Smooth muscle cell (in vitro differentiated cells): ENCODE measurements at regions not wholly inside any gene's neighbourhood (a gene's known extent, or its start where the extent isn't known, plus 50 kb on each side); places are given as distances from the start of the nearest gene placed in this dataset.
"Not testable (repeated sequence)": the region's sequence is repeated elsewhere in the genome, so short reads cannot be mapped to it uniquely, and the experiment has no call there.

Source experiments
- DNase-seq: peaks from one replicate; lab custom pipeline; 2025; ENCODE audit not compliant: unreplicated experiment; lab: John Stamatoyannopoulos, UW
- H2AFZ ChIP-seq: fragments of 200-600 bp; sonication (generic); 2 replicates; pipeline ENCODE4 v1.6.0; 2016; ENCODE audit warnings: antibody characterized with exemption, low read depth, mild to moderate bottlenecking
- H3F3A ChIP-seq: fragments of 200-600 bp; sonication (generic); 2 replicates; pipeline ENCODE4 v1.6.0; 2017; ENCODE audit warnings: antibody characterized with exemption, low read depth
- H3K27ac ChIP-seq: fragments of 200-600 bp; sonication (generic); 2 replicates; pipeline ENCODE4 v1.5.1; 2016; ENCODE audit warnings: low read depth, mild to moderate bottlenecking
- H3K27me3 ChIP-seq: fragments of 200-600 bp; sonication (generic); 2 replicates; pipeline ENCODE4 v1.6.1; 2016; ENCODE audit warnings: low read depth, mild to moderate bottlenecking
- H3K36me3 ChIP-seq: fragments of 200-600 bp; sonication (generic); 2 replicates; pipeline ENCODE4 v1.5.1; 2016; ENCODE audit warnings: low read depth
- H3K4me1 ChIP-seq: fragments of 200-600 bp; sonication (generic); 2 replicates; pipeline ENCODE4 v1.5.1; 2016; ENCODE audit warnings: low read depth
- H3K4me2 ChIP-seq: fragments of 200-600 bp; sonication (generic); 2 replicates; pipeline ENCODE4 v1.6.0; 2016; ENCODE audit warnings: mild to moderate bottlenecking
- H3K4me3 ChIP-seq: fragments of 200-600 bp; sonication (generic); 2 replicates; pipeline ENCODE4 v1.5.1; 2016; ENCODE audit warnings: mild to moderate bottlenecking
- H3K79me2 ChIP-seq: fragments of 200-600 bp; sonication (generic); 2 replicates; pipeline ENCODE4 v1.6.0; 2016; ENCODE audit warnings: low read depth, mild to moderate bottlenecking
- H3K9ac ChIP-seq: fragments of 200-600 bp; sonication (generic); 2 replicates; pipeline ENCODE4 v1.6.0; 2016; ENCODE audit warnings: low read depth
- H3K9me3 ChIP-seq: fragments of 200-600 bp; sonication (generic); replicated peaks from 2 replicates; pipeline ENCODE4 v1.5.1; 2016; ENCODE audit warnings: low read depth
- H4K20me1 ChIP-seq: fragments of 200-600 bp; sonication (generic); 2 replicates; pipeline ENCODE4 v1.6.0; 2016; ENCODE audit warnings: low read depth
- CTCF ChIP-seq: fragments of 200-600 bp; sonication (generic); IDR thresholded peaks from 2 replicates; pipeline ENCODE4 v1.5.1; 2017; ENCODE audit warnings: borderline replicate concordance, mild to moderate bottlenecking, antibody characterized with exemption; ENCODE audit not compliant: insufficient read depth, poor library complexity, severe bottlenecking
- WGBS: methylation state at CpG from one replicate; pipeline ENCODE4 v1.1.7; 2016; ENCODE audit warnings: low lambda C conversion rate; 5-methylcytosine and 5-hydroxymethylcytosine counted together

- 92% methylated on average over 3 of the region's 3 CpGs for WGBS
- peak; percentile 23 for TF ChIP-seq CTCF
- no peaks in the 10 kb centered on the region for H3K9me3 ChIP-seq
- H4K20me1 ChIP-seq = no peaks in the 10 kb centered on the region
- no peaks in the 10 kb centered on the region for H3F3A ChIP-seq
- no peak overlapping the region for H3K27ac ChIP-seq
- H3K4me1 ChIP-seq = no peaks in the 10 kb centered on the region
- H2AFZ ChIP-seq = no peak overlapping the region
- DNase-seq = no peak
- H3K79me2 ChIP-seq = no peaks in the 10 kb centered on the region
- H3K4me2 ChIP-seq = no peak overlapping the region
- H3K9ac ChIP-seq = no peak overlapping the region
- H3K36me3 ChIP-seq = no peaks in the 10 kb centered on the region
- no peaks in the 10 kb centered on the region for H3K27me3 ChIP-seq
- no peak overlapping the region for H3K4me3 ChIP-seq
These were observed 258.0 kb upstream of the PRKCQ start for GRCh38 chr10:6838118-6838517.

GRCh38 chr10:6833458-6834011 lies 253.5 kb upstream of the PRKCQ start:
- Histone ChIP-seq H3K79me2 (no peaks in the 10 kb centered on the region), H3K27ac (no peak overlapping the region), H3K4me3 (no peak overlapping the region), H3F3A (no peaks in the 10 kb centered on the region), H3K9me3 (no peaks in the 10 kb centered on the region), H4K20me1 (no peaks in the 10 kb centered on the region), H2AFZ (no peak overlapping the region), H3K4me2 (no peak overlapping the region), H3K27me3 (no peaks in the 10 kb centered on the region), H3K9ac (no peak overlapping the region), H3K4me1 (no peaks in the 10 kb centered on the region), H3K36me3 (no peaks in the 10 kb centered on the region)
- 76% methylated on average over 2 of the region's 2 CpGs for WGBS
- no peak for DNase-seq
- TF ChIP-seq CTCF = no peak

- not testable (repeated sequence) for H3K79me2 ChIP-seq, H3K27me3 ChIP-seq, H4K20me1 ChIP-seq, H3K4me1 ChIP-seq, H3K4me2 ChIP-seq, H3K36me3 ChIP-seq, H3F3A ChIP-seq, H3K4me3 ChIP-seq, DNase-seq, H3K9ac ChIP-seq, H3K27ac ChIP-seq, H2AFZ ChIP-seq, H3K9me3 ChIP-seq
- 80% methylated on average over 4 of the region's 4 CpGs for WGBS
These were observed 250.9 kb upstream of the PRKCQ start for GRCh38 chr10:6830981-6831380.

GRCh38 chr10:6824793-6825192 lies 244.7 kb upstream of the PRKCQ start:
- 68% methylated on average over 4 of the region's 5 CpGs for WGBS
- H3F3A ChIP-seq = not testable (repeated sequence)

GRCh38 chr10:6823770-6824169 lies 243.7 kb upstream of the PRKCQ start:
- Histone ChIP-seq H3K79me2 (no peaks in the 10 kb centered on the region), H3K4me3 (no peak overlapping the region), H3F3A (no peaks in the 10 kb centered on the region), H3K36me3 (no peaks in the 10 kb centered on the region), H3K27me3 (no peaks in the 10 kb centered on the region), H3K4me2 (no peak overlapping the region), H2AFZ (no peak overlapping the region), H3K9ac (no peak overlapping the region), H3K27ac (no peak overlapping the region), H3K9me3 (no peaks in the 10 kb centered on the region), H3K4me1 (no peaks in the 10 kb centered on the region), H4K20me1 (no peaks in the 10 kb centered on the region)
- DNase-seq = no peak
- 0% methylated on average over 1 of the region's 1 CpG for WGBS
- TF ChIP-seq CTCF = no peak

More at GRCh38 chr10:6824793-6825192, 244.7 kb upstream of the PRKCQ start:
- H3K4me1 ChIP-seq, H3K79me2 ChIP-seq, H3K27me3 ChIP-seq, DNase-seq, H3K4me2 ChIP-seq, H2AFZ ChIP-seq, H3K9me3 ChIP-seq, H3K4me3 ChIP-seq, H3K36me3 ChIP-seq, H3K27ac ChIP-seq, H4K20me1 ChIP-seq, H3K9ac ChIP-seq: not testable (repeated sequence)
